GM23338 (cell line): ENCODE measurements at regions not wholly inside any gene's neighbourhood (a gene's known extent, or its start where the extent isn't known, plus 50 kb on each side); places are given as distances from the start of the nearest gene placed in this dataset.

Source experiments
- ATAC-seq: fragments of 200-7000 bp; cut with Tn5 transposase; 3 replicates; pipeline ENCODE4 v1.9.1; 2020
- DNase-seq: peaks from one replicate; pipeline ENCODE4 v3.0.0-alpha.2; 2015; ENCODE audit warnings: low spot score
- H2AFZ ChIP-seq: fragments of 200-600 bp; sonication (generic); 2 replicates; pipeline ENCODE4 v1.8.0; 2016; ENCODE audit warnings: antibody characterized with exemption, mild to moderate bottlenecking, moderate library complexity
- H3F3A ChIP-seq: fragments of 200-600 bp; sonication (generic); replicated peaks from 2 replicates; pipeline ENCODE4 v1.8.0; 2017; ENCODE audit warnings: antibody characterized with exemption, mixed run types, low read depth
- H3K27ac ChIP-seq: fragments of 200-600 bp; sonication (generic); 2 replicates; pipeline ENCODE4 v1.6.1; 2016; ENCODE audit warnings: low read depth
- H3K27me3 ChIP-seq: fragments of 200-600 bp; sonication (generic); 2 replicates; pipeline ENCODE4 v1.8.0; 2016; ENCODE audit warnings: mild to moderate bottlenecking, mixed run types, moderate library complexity; ENCODE audit not compliant: insufficient read depth
- H3K36me3 ChIP-seq: fragments of 200-600 bp; sonication (generic); 2 replicates; pipeline ENCODE4 v1.8.0; 2016; ENCODE audit warnings: mild to moderate bottlenecking; ENCODE audit not compliant: insufficient read depth
- H3K4me1 ChIP-seq: fragments of 200-600 bp; sonication (generic); 2 replicates; pipeline ENCODE4 v1.8.0; 2016; ENCODE audit warnings: mild to moderate bottlenecking, moderate library complexity; ENCODE audit not compliant: insufficient read depth
- H3K4me2 ChIP-seq: fragments of 200-600 bp; sonication (generic); 2 replicates; pipeline ENCODE4 v1.7.1; 2017; ENCODE audit warnings: mixed run types
- H3K4me3 ChIP-seq: fragments of 200-600 bp; sonication (generic); 2 replicates; pipeline ENCODE4 v1.6.1; 2016; ENCODE audit warnings: mixed run types
- H3K79me2 ChIP-seq: fragments of 200-600 bp; sonication (generic); replicated peaks from 2 replicates; pipeline ENCODE4 v1.8.0; 2017; ENCODE audit warnings: mild to moderate bottlenecking; ENCODE audit not compliant: insufficient read depth
- H3K9me2 ChIP-seq: fragments of 200-600 bp; sonication (generic); 2 replicates; pipeline ENCODE4 v1.8.0; 2017; ENCODE audit not compliant: insufficient read depth
- H4K20me1 ChIP-seq: fragments of 200-600 bp; sonication (generic); replicated peaks from 2 replicates; pipeline ENCODE4 v1.8.0; 2017; ENCODE audit warnings: mild to moderate bottlenecking; ENCODE audit not compliant: insufficient read depth
- H3K27ac Mint-ChIP-seq: 2 replicates; pipeline ENCODE4 v1.8.0; 2020; ENCODE audit warnings: inconsistent platforms, mild to moderate bottlenecking, moderate library complexity, mixed read lengths
- H3K27me3 Mint-ChIP-seq: 3 replicates; pipeline ENCODE4 v1.8.0; 2022; ENCODE audit warnings: low read depth, mild to moderate bottlenecking, moderate library complexity, mixed read lengths, inconsistent platforms; ENCODE audit not compliant: insufficient read depth, poor library complexity
- H3K36me3 Mint-ChIP-seq: 3 replicates; pipeline ENCODE4 v1.8.0; 2021; ENCODE audit warnings: low read depth, mild to moderate bottlenecking, inconsistent platforms, moderate library complexity, mixed read lengths
- H3K4me1 Mint-ChIP-seq: 3 replicates; pipeline ENCODE4 v1.8.0; 2020; ENCODE audit warnings: mild to moderate bottlenecking, inconsistent platforms, mixed read lengths
- H3K4me3 Mint-ChIP-seq: 3 replicates; pipeline ENCODE4 v1.8.0; 2021; ENCODE audit warnings: moderate library complexity, mild to moderate bottlenecking, inconsistent platforms, mixed read lengths
- H3K9me3 Mint-ChIP-seq: 3 replicates; pipeline ENCODE4 v1.8.0; 2020; ENCODE audit warnings: moderate library complexity, mild to moderate bottlenecking, inconsistent platforms, mixed read lengths
- CREB1 ChIP-seq: fragments of 250-450 bp; sonication (Bioruptor Pico); IDR thresholded peaks from 2 replicates; pipeline ENCODE4 v1.5.0; 2020; ENCODE audit warnings: low read depth, mild to moderate bottlenecking, moderate library complexity
- CTCF ChIP-seq, 2 experiments: fragments of 200-600 bp in 1 of 2; sonication (generic) in 1 of 2; conservative IDR thresholded peaks; 2 replicates each; pipeline versions ENCODE4 v1.5.1 to v1.6.1; 2016 to 2017; ENCODE audit warnings: antibody characterized with exemption in 2 of 2, low read depth in 2 of 2, mild to moderate bottlenecking in 2 of 2, moderate library complexity in 1 of 2
- EZH2 ChIP-seq: fragments of 200-600 bp; sonication (generic); IDR thresholded peaks from one replicate; pipeline ENCODE4 v1.8.0; 2017; ENCODE audit warnings: antibody characterized with exemption, mild to moderate bottlenecking, low read depth; ENCODE audit not compliant: unreplicated experiment
- EZH2phosphoT487 ChIP-seq: fragments of 200-600 bp; sonication (generic); IDR thresholded peaks from one replicate; pipeline ENCODE4 v1.8.1; 2018; ENCODE audit warnings: antibody characterized with exemption; ENCODE audit not compliant: unreplicated experiment
- JUNB ChIP-seq: IDR thresholded peaks from one replicate; pipeline ENCODE4 v1.6.1; 2016; ENCODE audit warnings: antibody characterized with exemption; ENCODE audit not compliant: unreplicated experiment
- NANOG ChIP-seq: IDR thresholded peaks from 2 replicates; pipeline ENCODE4 v1.6.1; 2016; ENCODE audit warnings: antibody characterized with exemption, borderline replicate concordance
- POLR2AphosphoS5 ChIP-seq: IDR thresholded peaks from 2 replicates; pipeline ENCODE4 v1.6.1; 2016; ENCODE audit warnings: antibody characterized with exemption, low read depth
- REST ChIP-seq: IDR thresholded peaks from one replicate; pipeline ENCODE4 v1.6.1; 2018; ENCODE audit warnings: antibody characterized with exemption; ENCODE audit not compliant: unreplicated experiment
- STAT1 ChIP-seq: IDR thresholded peaks from one replicate; pipeline ENCODE4 v1.6.1; 2016; ENCODE audit warnings: antibody characterized with exemption; ENCODE audit not compliant: unreplicated experiment
- ZNF114 ChIP-seq: fragments of 250-450 bp; sonication (Bioruptor Pico); IDR thresholded peaks from 2 replicates; pipeline ENCODE4 v1.5.0; 2020; ENCODE audit warnings: mild to moderate bottlenecking, moderate library complexity
- ZNF331 ChIP-seq: fragments of 250-450 bp; sonication (Bioruptor Pico); IDR thresholded peaks from 2 replicates; pipeline ENCODE4 v1.5.0; 2020; ENCODE audit warnings: low read depth, mild to moderate bottlenecking, moderate library complexity
- TF ChIP-seq, protein P1 (sequence below): fragments of 250-450 bp; sonication (Bioruptor Pico); IDR thresholded peaks from 2 replicates; pipeline ENCODE4 v1.5.0; 2020; ENCODE audit warnings: mild to moderate bottlenecking, moderate library complexity
- TF ChIP-seq, protein P2 (sequence below): IDR thresholded peaks from 2 replicates; pipeline ENCODE4 v1.6.1; 2016; ENCODE audit warnings: antibody characterized with exemption

DNA sequence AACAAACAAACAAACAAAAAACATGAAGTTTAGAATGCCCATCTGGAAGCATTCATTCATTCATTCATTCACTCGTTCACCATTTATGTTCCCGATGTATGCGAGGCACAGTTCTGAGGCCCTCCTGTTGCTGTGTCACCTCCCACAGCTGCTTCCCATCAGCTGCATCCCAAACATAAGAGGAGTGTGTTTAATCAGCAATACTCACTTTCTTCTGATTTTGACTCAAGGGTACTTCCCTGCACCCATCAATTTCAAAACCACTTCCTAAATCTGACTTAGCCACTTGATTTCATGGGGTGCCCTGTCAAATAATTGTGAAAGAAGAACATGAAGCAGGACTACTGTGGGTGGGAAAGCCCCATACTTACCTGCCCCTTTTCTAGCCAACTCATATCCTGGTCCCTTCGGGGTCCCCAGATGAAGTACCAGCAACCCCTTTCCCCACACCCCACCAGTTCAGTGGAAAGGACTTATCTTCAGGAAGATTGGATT lies 128.0 kb upstream of the IL12B start:
- no peak for DNase-seq
- Histone ChIP-seq H3K79me2 (no peaks in the 10 kb centered on the region), H3K4me2 (no peak overlapping the region), H3K27me3 (no peaks in the 10 kb centered on the region), H4K20me1 (no peaks in the 10 kb centered on the region), H3K36me3 (no peaks in the 10 kb centered on the region), H3K9me2 (no peaks in the 10 kb centered on the region), H2AFZ (no peak overlapping the region), H3K4me1 (no peaks in the 10 kb centered on the region), H3F3A (no peaks in the 10 kb centered on the region), H3K27ac (no peak overlapping the region), H3K4me3 (no peak overlapping the region)
- Mint-ChIP-seq H3K9me3 (no peaks in the 10 kb centered on the region), H3K4me3 (no peak overlapping the region), H3K27me3 (peaks cover 3% of the 10 kb centered on the region), H3K36me3 (no peaks in the 10 kb centered on the region), H3K27ac (no peak overlapping the region), H3K4me1 (no peaks in the 10 kb centered on the region)
- no peak for ATAC-seq
- TF ChIP-seq REST (no peak), CREB1 (CRISPR knock-in tag) (no peak), NANOG (no peak), JUNB (no peak), EZH2phosphoT487 (no peak), STAT1 (no peak), POLR2AphosphoS5 (no peak), CTCF (conservative IDR thresholded peaks at IDR 0.05; ENCODE audit: low read depth in 2 of 2) (no peak), ZNF114 (CRISPR knock-in tag) (no peak), EZH2 (no peak), ZNF331 (CRISPR knock-in tag) (no peak)
- TF ChIP-seq, protein P1, sequence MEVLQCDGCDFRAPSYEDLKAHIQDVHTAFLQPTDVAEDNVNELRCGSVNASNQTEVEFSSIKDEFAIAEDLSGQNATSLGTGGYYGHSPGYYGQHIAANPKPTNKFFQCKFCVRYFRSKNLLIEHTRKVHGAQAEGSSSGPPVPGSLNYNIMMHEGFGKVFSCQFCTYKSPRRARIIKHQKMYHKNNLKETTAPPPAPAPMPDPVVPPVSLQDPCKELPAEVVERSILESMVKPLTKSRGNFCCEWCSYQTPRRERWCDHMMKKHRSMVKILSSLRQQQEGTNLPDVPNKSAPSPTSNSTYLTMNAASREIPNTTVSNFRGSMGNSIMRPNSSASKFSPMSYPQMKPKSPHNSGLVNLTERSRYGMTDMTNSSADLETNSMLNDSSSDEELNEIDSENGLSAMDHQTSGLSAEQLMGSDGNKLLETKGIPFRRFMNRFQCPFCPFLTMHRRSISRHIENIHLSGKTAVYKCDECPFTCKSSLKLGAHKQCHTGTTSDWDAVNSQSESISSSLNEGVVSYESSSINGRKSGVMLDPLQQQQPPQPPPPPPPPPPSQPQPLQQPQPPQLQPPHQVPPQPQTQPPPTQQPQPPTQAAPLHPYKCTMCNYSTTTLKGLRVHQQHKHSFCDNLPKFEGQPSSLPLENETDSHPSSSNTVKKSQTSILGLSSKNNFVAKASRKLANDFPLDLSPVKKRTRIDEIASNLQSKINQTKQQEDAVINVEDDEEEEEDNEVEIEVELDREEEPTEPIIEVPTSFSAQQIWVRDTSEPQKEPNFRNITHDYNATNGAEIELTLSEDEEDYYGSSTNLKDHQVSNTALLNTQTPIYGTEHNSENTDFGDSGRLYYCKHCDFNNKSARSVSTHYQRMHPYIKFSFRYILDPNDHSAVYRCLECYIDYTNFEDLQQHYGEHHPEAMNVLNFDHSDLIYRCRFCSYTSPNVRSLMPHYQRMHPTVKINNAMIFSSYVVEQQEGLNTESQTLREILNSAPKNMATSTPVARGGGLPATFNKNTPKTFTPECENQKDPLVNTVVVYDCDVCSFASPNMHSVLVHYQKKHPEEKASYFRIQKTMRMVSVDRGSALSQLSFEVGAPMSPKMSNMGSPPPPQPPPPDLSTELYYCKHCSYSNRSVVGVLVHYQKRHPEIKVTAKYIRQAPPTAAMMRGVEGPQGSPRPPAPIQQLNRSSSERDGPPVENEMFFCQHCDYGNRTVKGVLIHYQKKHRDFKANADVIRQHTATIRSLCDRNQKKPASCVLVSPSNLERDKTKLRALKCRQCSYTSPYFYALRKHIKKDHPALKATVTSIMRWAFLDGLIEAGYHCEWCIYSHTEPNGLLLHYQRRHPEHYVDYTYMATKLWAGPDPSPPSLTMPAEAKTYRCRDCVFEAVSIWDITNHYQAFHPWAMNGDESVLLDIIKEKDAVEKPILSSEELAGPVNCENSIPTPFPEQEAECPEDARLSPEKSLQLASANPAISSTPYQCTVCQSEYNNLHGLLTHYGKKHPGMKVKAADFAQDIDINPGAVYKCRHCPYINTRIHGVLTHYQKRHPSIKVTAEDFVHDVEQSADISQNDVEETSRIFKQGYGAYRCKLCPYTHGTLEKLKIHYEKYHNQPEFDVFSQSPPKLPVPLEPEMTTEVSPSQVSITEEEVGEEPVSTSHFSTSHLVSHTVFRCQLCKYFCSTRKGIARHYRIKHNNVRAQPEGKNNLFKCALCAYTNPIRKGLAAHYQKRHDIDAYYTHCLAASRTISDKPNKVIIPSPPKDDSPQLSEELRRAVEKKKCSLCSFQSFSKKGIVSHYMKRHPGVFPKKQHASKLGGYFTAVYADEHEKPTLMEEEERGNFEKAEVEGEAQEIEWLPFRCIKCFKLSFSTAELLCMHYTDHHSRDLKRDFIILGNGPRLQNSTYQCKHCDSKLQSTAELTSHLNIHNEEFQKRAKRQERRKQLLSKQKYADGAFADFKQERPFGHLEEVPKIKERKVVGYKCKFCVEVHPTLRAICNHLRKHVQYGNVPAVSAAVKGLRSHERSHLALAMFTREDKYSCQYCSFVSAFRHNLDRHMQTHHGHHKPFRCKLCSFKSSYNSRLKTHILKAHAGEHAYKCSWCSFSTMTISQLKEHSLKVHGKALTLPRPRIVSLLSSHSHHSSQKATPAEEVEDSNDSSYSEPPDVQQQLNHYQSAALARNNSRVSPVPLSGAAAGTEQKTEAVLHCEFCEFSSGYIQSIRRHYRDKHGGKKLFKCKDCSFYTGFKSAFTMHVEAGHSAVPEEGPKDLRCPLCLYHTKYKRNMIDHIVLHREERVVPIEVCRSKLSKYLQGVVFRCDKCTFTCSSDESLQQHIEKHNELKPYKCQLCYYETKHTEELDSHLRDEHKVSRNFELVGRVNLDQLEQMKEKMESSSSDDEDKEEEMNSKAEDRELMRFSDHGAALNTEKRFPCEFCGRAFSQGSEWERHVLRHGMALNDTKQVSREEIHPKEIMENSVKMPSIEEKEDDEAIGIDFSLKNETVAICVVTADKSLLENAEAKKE (CRISPR knock-in tag) = no peak
- TF ChIP-seq, protein P2, sequence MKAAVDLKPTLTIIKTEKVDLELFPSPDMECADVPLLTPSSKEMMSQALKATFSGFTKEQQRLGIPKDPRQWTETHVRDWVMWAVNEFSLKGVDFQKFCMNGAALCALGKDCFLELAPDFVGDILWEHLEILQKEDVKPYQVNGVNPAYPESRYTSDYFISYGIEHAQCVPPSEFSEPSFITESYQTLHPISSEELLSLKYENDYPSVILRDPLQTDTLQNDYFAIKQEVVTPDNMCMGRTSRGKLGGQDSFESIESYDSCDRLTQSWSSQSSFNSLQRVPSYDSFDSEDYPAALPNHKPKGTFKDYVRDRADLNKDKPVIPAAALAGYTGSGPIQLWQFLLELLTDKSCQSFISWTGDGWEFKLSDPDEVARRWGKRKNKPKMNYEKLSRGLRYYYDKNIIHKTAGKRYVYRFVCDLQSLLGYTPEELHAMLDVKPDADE = no peak
